ENCODE measurements at regions not wholly inside any gene's neighbourhood (a gene's known extent, or its start where the extent isn't known, plus 50 kb on each side); places are given as distances from the start of the nearest gene placed in this dataset.
A peak's percentile ranks its signal among the peaks of the same experiment; 100 is the strongest.

DNA sequence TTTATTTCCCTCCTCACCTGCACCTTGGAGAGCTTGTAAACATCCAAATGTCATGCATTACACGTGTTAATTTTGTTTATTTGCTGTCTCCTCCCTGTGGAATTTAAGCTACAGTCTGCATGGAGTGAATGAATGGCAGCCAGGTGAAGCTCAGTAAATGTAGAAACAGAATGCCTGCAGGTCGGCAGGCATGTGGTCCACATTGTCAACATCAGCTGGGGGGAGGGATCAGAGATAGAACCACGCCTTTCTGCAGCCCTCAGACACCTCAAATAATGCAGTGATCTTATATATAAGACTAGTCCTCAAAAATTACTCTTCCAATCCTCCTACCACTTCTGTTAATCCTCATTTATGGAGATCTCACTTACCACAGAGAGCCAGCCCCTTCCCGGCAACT lies 131.2 kb upstream of the KIT start:
- no peak for DNase-seq
- TF ChIP-seq POLR2A (IDR thresholded peaks at IDR 0.05; ENCODE audit: low read length) (no peak), GATA1 (IDR thresholded peaks at IDR 0.05; ENCODE audit: low read depth, low read length) (no peak)

DNA sequence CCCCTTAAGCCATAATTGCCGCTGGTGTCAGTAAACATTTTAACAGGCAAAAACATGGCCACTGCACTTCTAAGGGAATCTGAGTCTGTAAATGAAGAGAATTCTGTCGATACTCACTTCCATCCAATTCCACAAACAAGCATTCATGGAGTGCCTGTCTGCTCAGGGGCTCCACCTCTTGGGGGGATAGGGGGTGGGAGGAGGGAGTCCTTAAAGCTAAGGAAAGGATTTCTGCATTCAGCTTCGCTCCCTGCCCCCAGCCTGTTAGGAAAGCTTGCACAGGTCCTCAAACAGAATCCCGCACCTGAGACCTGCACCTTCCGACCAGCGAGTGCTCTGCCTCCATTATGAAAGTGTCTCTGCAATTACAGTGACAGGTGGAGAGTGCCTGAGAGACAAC lies 130.2 kb upstream of the KIT start:
- TF ChIP-seq POLR2A (IDR thresholded peaks at IDR 0.05; ENCODE audit: low read length): no peak
- TF ChIP-seq GATA1 (IDR thresholded peaks at IDR 0.05; ENCODE audit: low read depth, low read length): no peak
- DNase-seq: no peak

DNA sequence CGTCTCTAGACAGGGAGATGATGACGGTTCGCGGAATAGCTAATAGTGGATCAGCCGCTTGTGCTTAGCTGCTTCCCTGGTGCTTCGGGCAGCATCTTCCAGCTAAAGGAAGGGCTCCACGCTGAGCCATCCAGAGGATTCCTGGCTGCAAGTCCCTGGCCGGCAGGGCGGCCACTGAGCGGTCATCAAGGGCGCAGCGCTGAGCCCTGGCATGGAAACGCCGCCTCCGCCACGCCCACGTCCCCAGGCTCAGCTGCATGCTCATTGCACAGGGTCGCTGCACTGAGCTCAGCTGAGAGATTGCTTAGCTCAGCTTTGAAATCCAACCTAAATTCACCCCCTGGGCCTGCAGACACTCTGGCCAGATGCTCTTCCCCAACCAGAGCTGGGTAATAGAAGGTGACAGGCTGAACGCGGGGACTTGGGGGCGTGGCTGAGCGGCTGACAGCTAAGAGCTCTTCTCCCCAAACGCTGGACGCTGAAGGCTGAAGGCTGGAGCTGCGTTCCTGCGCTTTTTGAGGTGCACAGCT lies 118.2 kb upstream of the KIT start:
- TF ChIP-seq POLR2A (IDR thresholded peaks at IDR 0.05; ENCODE audit: low read length) (peak; percentile 79), GATA1 (IDR thresholded peaks at IDR 0.05; ENCODE audit: low read depth, low read length) (no peak)
- peak; percentile 62 to 80 for DNase-seq

DNA sequence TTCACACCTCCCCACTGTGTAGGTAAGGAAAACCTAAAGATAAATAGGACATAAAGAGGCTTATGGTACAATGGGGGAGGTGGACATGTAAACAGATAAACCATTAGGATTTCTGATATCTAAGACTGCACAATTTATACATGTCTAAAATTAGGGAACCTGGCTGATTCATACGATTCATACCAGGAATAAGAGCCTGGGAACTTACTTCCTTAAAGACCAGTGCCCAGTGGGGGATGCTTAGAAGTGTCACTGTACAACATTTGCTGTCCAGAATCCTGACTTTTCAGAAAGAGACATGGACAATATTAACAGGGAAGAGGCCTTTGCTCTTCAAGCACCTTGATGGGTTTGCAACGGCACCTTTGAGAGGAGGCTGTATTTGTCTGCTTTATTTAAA lies 116.8 kb upstream of the KIT start:
- no peak for DNase-seq
- TF ChIP-seq GATA1 (IDR thresholded peaks at IDR 0.05; ENCODE audit: low read depth, low read length) (no peak), POLR2A (IDR thresholded peaks at IDR 0.05; ENCODE audit: low read length) (no peak)

DNA sequence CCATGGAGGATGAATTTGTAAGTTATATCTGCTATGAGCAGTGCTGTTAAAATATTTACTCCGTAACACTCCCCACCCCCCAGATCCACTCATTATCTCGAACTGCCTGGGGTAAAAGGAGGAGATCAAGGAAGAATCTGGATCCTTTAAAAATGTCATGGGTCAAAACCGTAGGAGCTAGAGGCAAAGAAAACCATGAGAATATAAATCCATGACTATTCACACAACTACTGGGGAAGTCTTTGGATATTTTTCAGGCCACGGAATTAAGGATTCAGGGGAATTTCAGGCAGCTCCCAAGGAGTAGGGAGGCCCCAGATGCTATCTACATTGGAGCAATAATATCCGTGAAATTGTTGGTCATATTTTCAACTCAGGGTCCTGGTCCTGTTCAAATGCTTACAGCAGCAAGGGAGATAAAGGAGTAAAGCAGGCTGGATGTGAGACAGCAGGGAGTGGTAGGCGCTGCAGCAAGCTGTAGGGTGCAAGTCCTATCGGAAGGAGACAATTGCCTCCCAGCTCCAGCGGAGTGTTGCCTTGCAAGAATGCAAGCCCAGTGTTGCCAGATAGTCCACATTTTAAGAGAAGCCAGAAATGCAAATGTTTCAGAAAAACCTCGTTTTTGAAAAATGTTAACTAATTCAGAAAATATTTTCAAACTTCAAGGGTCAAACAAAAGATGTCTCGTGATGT lies 116.2 kb upstream of the KIT start:
- TF ChIP-seq POLR2A (IDR thresholded peaks at IDR 0.05; ENCODE audit: low read length) (no peak), GATA1 (IDR thresholded peaks at IDR 0.05; ENCODE audit: low read depth, low read length) (no peak)
- peak; percentile 7 to 40 for DNase-seq

DNA sequence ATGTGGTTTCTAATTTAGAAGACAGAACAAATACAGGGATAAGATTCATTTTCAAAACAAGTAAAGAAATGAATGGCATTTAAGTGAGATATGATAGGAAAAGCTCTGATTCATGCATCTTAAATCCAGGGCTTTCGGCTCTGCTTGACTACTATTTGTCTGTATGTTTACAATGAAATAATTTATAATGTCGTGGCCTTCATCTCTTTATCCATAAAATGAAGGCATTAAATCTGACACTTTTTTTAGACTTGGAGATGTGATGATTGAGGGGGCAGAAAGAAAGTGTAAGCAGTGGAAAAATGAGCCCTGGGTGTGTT lies 115.7 kb upstream of the KIT start:
- TF ChIP-seq POLR2A (IDR thresholded peaks at IDR 0.05; ENCODE audit: low read length): peak; percentile 10
- no peak for TF ChIP-seq GATA1 (IDR thresholded peaks at IDR 0.05; ENCODE audit: low read depth, low read length)
- DNase-seq: no peak

DNA sequence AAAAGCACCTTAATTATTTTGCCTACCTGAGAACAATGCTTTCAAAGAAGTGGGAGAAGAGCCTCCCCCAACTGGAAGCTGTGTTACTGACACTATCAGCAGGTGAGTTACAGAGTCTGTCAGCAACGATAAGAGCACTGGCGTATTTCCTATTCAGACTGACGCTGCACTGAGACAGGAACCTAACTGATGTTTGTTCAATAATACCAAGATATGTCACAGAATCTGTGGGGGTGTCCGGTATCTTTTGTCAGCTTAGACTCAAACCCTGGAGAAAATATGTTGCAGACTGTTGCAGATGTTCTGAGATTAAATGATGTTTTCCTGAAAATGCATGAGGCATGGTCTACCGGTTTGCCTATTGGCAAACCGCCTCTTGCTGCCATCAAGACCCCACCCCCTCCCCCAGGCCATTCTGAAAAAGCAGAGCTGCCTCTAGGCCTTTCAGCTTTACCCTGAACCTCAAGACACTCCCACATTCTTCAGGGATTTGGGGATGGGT lies 115.2 kb upstream of the KIT start:
- DNase-seq: peak; percentile 56 to 88
- no peak for TF ChIP-seq GATA1 (IDR thresholded peaks at IDR 0.05; ENCODE audit: low read depth, low read length)
- peak; percentile 26 for TF ChIP-seq POLR2A (IDR thresholded peaks at IDR 0.05; ENCODE audit: low read length)

DNA sequence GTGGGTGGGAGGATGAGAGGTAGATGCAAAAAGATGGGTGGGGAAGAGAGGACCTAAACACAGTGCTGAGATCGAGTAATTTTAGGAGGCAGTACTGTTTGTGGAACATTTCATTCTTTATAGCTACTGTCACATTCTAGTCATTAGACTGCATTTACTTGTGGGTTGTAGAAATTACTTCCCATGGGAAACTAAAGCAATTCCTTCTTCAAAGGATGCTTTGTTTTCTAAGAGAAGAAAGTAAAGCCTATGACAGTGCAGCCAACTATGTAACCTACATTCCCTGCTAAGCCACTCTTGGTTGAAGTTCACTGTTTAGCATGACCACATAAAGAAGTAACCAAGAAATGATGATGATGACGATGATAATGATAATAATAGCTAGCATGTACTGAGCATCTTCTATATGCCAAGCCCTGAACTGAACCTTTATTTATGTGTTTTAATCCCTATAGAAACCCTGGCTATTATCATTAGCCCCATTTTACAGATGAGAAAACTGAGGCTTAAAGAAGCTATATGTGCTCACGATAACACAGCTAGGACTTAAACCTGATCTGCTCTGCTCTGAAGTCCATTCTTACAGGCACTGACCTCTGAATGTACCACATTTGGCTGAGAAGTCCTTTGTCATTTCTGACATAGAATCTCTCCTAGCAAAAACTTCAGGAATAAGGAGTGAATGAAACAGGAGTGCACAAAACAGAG lies 114.5 kb upstream of the KIT start:
- no peak for DNase-seq
- TF ChIP-seq GATA1 (IDR thresholded peaks at IDR 0.05; ENCODE audit: low read depth, low read length) (no peak), POLR2A (IDR thresholded peaks at IDR 0.05; ENCODE audit: low read length) (no peak)

DNA sequence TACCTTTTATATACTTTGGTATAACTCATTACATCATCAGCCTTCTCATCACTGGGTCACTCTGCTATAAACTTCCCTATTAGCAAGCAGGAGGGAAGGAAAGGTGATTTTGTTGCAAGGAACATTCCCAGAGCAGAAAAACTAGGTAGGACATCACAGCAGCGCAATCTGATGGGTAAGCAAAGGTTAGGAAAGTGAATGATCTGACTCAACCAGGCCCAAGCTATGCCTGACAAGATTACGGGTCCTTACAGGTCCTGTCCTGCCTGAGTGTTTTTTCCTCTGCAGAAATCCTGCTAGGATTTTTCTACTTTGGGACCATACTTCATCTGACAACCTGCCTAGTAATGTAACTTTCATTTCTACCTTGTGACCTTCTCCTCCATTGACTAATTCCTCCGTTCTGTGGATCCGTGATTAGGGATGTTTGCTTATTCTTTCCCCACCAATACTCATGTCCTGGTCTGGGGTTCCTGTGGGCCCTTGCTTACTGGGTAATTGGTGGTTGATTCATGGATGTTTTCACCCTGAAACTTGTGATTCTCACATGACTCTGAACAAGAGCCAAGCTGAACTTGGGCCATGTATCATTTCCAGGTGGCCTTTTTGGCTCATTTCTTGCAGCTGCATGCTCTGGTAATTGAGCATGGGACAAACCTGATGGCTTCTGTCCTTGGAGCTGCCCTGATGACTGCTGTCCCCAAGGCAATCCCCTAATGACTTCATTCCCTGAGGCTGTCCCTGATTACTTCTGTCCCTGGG lies 111.9 kb upstream of the KIT start:
- no peak for DNase-seq
- TF ChIP-seq GATA1 (IDR thresholded peaks at IDR 0.05; ENCODE audit: low read depth, low read length): no peak

DNA sequence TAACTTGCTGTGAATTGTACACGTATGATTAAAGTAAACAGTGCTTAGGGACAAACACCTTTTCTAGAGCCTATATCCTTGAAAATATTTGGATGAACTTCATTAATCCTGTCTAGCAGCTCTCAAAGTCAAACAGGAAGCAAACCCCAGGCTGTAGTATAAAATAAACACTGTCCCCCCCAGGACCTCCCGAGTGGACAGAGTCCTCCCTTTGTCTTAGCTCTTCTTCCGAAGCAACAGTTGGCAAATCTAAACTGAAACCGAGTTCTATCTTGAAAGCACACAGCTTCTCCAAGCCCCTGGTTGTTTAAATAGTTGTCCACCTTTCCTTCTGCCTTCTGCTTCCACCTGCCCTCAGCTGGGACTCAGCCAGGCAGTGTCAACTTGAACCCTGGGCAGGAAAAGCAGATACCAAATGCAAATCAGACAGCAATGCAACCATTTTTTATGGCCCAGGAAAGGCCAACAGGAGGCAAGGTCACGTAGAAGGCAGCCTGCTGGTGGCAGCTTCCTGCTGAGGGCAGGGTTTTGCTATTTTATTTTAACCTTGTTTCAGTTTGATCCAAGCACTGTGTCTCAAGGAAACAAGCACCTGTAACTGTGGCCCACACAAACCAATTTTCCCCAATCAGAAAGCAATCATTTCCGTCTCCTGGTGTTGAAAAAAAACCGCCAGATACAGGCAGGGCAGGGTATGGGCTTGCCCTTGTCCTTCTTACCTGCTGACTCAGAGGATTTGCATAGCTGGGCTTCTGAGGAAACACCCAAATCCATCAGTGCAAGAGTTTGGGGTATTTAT lies 110.3 kb upstream of the KIT start:
- no peak for DNase-seq

DNA sequence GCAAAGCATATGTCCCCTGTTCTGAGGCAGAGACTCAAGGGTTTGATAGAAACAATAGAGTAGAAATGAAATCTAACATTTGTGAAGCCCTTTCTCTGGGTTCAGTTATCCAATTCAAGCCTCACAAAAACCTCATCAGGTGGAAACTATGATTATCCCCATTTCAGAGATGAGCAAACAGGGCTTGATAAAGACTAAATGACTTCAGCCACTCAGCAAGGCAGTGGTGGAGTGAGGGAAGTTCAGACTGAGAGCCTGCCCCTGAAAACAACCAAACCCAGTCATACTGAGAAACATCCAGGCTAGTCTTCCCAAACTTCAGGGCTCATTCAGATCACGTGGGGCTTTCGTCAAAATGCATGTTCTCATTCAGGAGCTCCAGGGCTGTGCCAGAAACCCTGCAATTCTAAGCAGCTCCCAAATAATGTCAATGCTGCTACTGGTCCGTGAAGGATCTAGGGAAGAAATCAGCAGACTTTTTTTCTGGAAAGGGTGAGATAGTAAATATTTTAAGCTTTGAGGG lies 109.6 kb upstream of the KIT start:
- DNase-seq: no peak
- TF ChIP-seq POLR2A (IDR thresholded peaks at IDR 0.05; ENCODE audit: low read length) (no peak), GATA1 (IDR thresholded peaks at IDR 0.05; ENCODE audit: low read depth, low read length) (no peak)

More for the DNA sequence above, 110.3 kb upstream of the KIT start:
- no peak for TF ChIP-seq GATA1 (IDR thresholded peaks at IDR 0.05; ENCODE audit: low read depth, low read length)
- no peak for TF ChIP-seq POLR2A (IDR thresholded peaks at IDR 0.05; ENCODE audit: low read length)

DNA sequence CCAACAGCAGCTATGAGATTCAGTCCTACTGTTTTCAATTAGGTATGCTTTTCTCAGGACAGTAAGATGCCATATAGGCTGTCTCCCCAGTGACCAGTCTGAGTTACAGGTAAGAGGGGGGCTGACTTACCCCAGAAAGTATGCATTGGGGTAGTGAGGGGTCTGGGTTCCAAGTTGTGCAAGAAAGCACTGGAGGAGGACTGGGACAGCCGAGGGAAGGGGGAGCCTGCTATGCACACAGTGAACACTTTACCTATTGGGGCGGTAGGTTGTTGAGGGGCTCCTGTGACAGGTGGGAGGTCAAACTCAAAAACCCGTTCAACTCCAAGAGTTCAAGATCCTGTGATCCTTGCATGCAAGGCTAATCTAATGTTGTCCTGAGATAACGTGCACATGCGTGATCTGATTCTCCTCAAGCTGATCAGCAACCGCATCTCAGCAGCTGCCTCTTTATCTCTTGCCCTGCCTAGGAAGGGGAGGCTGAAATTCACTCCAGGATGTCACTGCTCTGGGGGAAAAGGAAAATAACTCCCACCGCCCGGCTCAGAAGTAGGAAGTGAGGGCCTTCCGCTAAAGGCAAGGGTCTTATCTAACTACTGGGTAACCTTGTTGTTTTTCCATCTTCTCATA lies 108.8 kb upstream of the KIT start:
- TF ChIP-seq POLR2A (IDR thresholded peaks at IDR 0.05; ENCODE audit: low read length) (no peak), GATA1 (IDR thresholded peaks at IDR 0.05; ENCODE audit: low read depth, low read length) (no peak)
- peak; percentile 11 to 48 for DNase-seq
